ENCODE measurements at regions not wholly inside any gene's neighbourhood (a gene's known extent, or its start where the extent isn't known, plus 50 kb on each side); places are given as distances from the start of the nearest gene placed in this dataset.

DNA sequence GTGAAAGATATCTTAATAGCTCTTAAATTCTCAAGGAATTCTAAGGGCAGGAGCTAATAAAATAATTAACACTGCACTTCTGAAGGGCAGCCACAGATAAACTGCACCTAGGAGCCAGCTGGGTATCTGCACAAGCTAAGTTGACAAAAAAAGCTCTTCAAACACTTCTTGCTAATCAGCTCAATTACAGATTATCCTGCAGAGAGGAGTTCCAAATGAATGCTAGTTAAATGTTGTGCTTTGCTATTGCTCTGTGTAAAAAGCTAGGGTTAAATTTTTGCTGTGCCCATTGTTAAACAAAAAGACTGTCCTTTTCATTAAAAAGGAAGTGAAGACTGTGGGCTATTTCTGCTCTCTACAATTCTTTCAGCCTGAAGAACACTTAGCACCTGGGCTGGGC, 158.5 kb upstream of the SHISA6 start:
- DNase-seq (ENCODE audit: low spot score), result no peak
- TF ChIP-seq, protein P1, sequence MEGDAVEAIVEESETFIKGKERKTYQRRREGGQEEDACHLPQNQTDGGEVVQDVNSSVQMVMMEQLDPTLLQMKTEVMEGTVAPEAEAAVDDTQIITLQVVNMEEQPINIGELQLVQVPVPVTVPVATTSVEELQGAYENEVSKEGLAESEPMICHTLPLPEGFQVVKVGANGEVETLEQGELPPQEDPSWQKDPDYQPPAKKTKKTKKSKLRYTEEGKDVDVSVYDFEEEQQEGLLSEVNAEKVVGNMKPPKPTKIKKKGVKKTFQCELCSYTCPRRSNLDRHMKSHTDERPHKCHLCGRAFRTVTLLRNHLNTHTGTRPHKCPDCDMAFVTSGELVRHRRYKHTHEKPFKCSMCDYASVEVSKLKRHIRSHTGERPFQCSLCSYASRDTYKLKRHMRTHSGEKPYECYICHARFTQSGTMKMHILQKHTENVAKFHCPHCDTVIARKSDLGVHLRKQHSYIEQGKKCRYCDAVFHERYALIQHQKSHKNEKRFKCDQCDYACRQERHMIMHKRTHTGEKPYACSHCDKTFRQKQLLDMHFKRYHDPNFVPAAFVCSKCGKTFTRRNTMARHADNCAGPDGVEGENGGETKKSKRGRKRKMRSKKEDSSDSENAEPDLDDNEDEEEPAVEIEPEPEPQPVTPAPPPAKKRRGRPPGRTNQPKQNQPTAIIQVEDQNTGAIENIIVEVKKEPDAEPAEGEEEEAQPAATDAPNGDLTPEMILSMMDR (IDR thresholded peaks at IDR 0.05), result no peak
- no peak for ATAC-seq (ENCODE audit: low FRiP score)

DNA sequence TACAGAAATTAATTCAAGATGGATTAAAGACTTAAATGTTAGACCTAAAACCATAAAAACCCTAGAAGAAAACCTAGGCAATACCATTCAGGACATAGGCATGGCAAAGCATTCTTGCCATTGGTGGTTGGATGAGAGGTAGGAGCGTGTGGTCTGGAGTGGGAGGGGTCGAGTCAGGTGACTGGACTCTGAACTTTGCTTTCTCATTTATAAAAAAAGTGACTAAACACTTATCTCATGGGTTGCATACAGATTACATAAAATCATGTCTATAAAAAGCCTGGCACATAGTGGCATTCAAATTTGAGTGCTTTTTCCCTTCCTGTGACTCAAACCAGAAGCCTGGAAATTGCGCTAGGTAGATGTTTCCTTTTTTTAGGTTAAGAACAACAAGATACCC, 159.7 kb upstream of the SHISA6 start:
- TF ChIP-seq, protein P1 (IDR thresholded peaks at IDR 0.05), result no peak
- DNase-seq (ENCODE audit: low spot score) (no peak), ATAC-seq (ENCODE audit: low FRiP score) (no peak)

DNA sequence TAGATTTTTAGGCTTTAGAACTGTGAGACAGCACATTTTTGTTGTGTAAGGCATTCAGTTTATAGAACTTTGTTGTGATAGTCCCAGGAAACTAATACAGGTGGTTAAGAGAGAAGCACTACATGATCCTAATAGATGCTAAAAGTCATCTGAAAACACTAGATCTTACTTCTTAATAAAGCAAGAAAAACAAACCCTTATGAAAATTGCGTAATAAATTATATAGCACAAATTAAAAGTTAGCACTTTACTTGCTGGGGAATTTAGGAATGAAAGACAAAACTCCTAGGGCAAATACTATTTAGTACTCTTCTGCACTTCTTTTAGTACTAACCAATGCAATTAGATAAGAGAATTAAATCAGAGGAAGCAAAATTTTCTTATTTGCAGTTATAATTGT, 163.3 kb upstream of the SHISA6 start:
- TF ChIP-seq, protein P1 (IDR thresholded peaks at IDR 0.05), result no peak
- ATAC-seq (ENCODE audit: low FRiP score) (no peak), DNase-seq (ENCODE audit: low spot score) (no peak)

DNA sequence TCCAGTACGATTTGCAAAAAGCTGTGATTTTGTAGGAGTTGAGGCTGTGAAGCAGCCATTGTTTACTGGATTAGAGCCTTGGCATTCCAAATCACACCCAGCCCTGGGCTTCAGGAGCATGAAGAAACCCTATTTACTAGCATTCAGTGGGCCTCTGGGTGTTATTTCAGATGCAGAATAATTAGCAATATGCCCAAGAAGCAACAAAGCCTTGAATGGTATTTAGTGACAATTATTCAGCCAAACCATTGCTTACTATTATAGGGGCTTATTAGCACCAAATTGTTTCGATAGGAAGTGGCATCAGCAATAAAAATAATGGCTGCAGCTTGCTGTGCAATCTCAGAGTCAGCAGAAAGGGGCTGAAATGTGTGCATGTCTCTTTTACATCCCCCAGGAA, 166.6 kb upstream of the SHISA6 start:
- TF ChIP-seq, protein P1 (IDR thresholded peaks at IDR 0.05), result no peak
- ATAC-seq (ENCODE audit: low FRiP score), result no peak
- DNase-seq (ENCODE audit: low spot score), result no peak

DNA sequence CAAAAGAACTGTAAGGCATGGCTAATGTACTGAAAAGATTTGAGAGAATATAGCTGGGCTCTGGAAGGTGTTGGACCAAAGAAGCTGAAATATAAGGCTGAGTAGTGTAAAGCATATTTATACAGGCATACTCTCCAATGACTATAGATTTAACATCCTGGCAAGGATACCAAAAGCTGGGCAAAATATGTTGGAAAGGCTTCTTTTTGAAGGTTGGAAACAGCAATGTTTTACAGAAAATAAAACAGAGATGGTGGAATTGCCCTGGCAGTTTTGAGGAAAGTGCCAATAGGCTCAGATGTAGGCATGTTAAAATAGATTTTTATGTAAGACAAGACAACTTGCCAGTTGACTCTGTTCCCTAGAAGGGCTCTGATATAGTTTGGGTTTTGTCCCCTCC, 184.1 kb upstream of the SHISA6 start:
- TF ChIP-seq, protein P1 (IDR thresholded peaks at IDR 0.05), result no peak
- DNase-seq (ENCODE audit: low spot score) (no peak), ATAC-seq (ENCODE audit: low FRiP score) (no peak)

DNA sequence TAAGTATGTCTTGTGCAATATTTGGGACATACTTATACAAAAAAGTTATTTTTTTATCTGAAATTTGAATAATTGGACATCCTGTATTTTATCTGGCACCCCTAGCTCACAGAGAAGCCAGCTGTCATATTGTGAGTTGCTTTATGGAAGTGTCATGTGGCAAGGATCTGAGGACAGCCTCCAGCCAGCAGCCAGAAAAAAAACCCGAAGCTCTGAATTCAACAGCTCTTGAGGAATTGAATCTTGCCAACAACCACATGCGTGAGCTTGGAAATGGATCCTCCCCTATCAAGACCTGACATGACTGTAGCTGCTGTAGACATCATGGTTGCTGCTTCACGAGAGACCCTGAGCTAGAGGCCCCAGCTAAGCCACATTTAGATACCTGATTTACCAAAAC, 187.2 kb upstream of the SHISA6 start:
- ATAC-seq (ENCODE audit: low FRiP score) (no peak), DNase-seq (ENCODE audit: low spot score) (no peak)
- TF ChIP-seq, protein P1 (IDR thresholded peaks at IDR 0.05), result no peak

DNA sequence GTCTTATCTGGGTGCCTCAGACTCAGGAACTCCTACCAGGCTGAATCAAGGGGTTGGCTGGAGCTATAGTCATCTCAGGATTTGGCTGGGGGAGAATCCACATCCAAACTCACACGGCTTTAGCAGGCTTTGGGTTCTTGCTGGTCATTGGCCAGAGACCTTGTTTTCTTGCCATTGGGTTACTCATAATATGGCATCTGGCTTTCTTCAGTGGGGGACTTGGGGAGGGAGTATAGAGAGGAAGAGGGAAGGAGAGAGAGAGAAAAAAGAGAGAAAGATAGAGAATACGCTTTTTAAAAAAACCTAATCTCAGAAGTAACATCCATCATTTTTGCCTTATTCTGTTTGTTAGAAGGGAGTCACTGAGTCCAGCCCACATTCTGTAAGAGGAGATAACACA, 191.5 kb upstream of the SHISA6 start:
- TF ChIP-seq, protein P1 (IDR thresholded peaks at IDR 0.05), result no peak
- no peak for DNase-seq (ENCODE audit: low spot score)
- ATAC-seq (ENCODE audit: low FRiP score), result peak; percentile 65
